DOHH2 (cell line): ENCODE measurements at regions not wholly inside any gene's neighbourhood (a gene's known extent, or its start where the extent isn't known, plus 50 kb on each side); places are given as distances from the start of the nearest gene placed in this dataset.

Experiments used
- EZH2phosphoT487 ChIP-seq: fragments of 200-600 bp; sonication (generic); IDR thresholded peaks from 2 replicates; pipeline ENCODE4 v1.6.1; 2017; ENCODE audit warnings: borderline replicate concordance, mild to moderate bottlenecking, antibody characterized with exemption, low read length, moderate library complexity, mixed read lengths
- TF ChIP-seq, protein P1 (sequence below): fragments of 200-600 bp; sonication (generic); IDR thresholded peaks from one replicate; pipeline ENCODE4 v1.5.1; 2014; ENCODE audit warnings: antibody characterized with exemption, mild to moderate bottlenecking, low read depth, low read length; ENCODE audit not compliant: poor library complexity, severe bottlenecking

- TF ChIP-seq, protein P1, sequence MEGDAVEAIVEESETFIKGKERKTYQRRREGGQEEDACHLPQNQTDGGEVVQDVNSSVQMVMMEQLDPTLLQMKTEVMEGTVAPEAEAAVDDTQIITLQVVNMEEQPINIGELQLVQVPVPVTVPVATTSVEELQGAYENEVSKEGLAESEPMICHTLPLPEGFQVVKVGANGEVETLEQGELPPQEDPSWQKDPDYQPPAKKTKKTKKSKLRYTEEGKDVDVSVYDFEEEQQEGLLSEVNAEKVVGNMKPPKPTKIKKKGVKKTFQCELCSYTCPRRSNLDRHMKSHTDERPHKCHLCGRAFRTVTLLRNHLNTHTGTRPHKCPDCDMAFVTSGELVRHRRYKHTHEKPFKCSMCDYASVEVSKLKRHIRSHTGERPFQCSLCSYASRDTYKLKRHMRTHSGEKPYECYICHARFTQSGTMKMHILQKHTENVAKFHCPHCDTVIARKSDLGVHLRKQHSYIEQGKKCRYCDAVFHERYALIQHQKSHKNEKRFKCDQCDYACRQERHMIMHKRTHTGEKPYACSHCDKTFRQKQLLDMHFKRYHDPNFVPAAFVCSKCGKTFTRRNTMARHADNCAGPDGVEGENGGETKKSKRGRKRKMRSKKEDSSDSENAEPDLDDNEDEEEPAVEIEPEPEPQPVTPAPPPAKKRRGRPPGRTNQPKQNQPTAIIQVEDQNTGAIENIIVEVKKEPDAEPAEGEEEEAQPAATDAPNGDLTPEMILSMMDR = no peak
- TF ChIP-seq EZH2phosphoT487 = no peak
Observed at GRCh38 chr7:35351466-35351865, 97.6 kb upstream of the TBX20 start.
